HEK293 (cell line): ENCODE measurements at regions not wholly inside any gene's neighbourhood (a gene's known extent, or its start where the extent isn't known, plus 50 kb on each side); places are given as distances from the start of the nearest gene placed in this dataset.
"Not testable (repeated sequence)": the region's sequence is repeated elsewhere in the genome, so short reads cannot be mapped to it uniquely, and the experiment has no call there.

Experiments used
- CTCF ChIA-PET: fragments of 350-600 bp; formaldehyde crosslinking; extraction: SDS; loops from one replicate; lab custom pipeline; 2021; ENCODE audit warnings: antibody characterized with exemption; lab: Yijun Ruan, JAX
- POLR2A ChIA-PET: fragments of 300-600 bp; formaldehyde crosslinking; extraction: SDS; loops from one replicate; lab custom pipeline; 2020; ENCODE audit warnings: antibody characterized with exemption, inconsistent platforms; lab: Yijun Ruan, JAX
- H3K27ac ChIP-seq: fragments of 200-500 bp; sonication (Bioruptor generic); 2 replicates; pipeline ENCODE4 v1.5.1; 2014; ENCODE audit warnings: low read depth, low read length, control low read depth, inconsistent platforms; ENCODE audit errors: extremely low read depth
- H3K36me3 ChIP-seq, 2 experiments: fragments of 200-500 bp in 1 of 2; sonication (Bioruptor generic) in 1 of 2; 1 replicate in 1 of 2; 2 replicates in 1 of 2; pipeline ENCODE4 v1.5.1; 2014 to 2017; ENCODE audit warnings: inconsistent platforms in 2 of 2, low read length in 2 of 2; ENCODE audit not compliant: control insufficient read depth in 2 of 2, insufficient read depth in 1 of 2
- H3K4me1 ChIP-seq: fragments of 200-500 bp; sonication (Bioruptor generic); 2 replicates; pipeline ENCODE4 v1.5.1; 2014; ENCODE audit warnings: mild to moderate bottlenecking, low read length, inconsistent platforms; ENCODE audit not compliant: control insufficient read depth, insufficient read depth
- H3K4me3 ChIP-seq: 2 replicates; pipeline ENCODE4 v1.5.1; 2011; ENCODE audit warnings: low read depth, mild to moderate bottlenecking, control low read depth, low read length, moderate library complexity
- H3K9me3 ChIP-seq: fragments of 200-500 bp; sonication (Bioruptor generic); 2 replicates; pipeline ENCODE4 v1.5.1; 2014; ENCODE audit warnings: low read depth, low read length, inconsistent platforms; ENCODE audit not compliant: control insufficient read depth, insufficient read depth
- GLI4 ChIP-seq: fragments of 450-650 bp; formaldehyde crosslinking; IDR thresholded peaks from 2 replicates; pipeline ENCODE4 v1.5.1; 2016; ENCODE audit warnings: missing biosample characterization, missing genetic modification characterization
- GLIS2 ChIP-seq: fragments of 450-650 bp; formaldehyde crosslinking; IDR thresholded peaks from 2 replicates; pipeline ENCODE4 v1.5.1; 2016; ENCODE audit warnings: missing biosample characterization, missing genetic modification characterization
- HOXA7 ChIP-seq: sonication (generic); formaldehyde crosslinking; IDR thresholded peaks from 2 replicates; pipeline ENCODE4 v1.8.1; 2022; ENCODE audit warnings: missing genetic modification reagents, borderline replicate concordance
- IKZF3 ChIP-seq: fragments of 450-650 bp; IDR thresholded peaks from 2 replicates; pipeline ENCODE4 v1.5.0; 2018; ENCODE audit warnings: missing biosample characterization, mild to moderate bottlenecking, missing genetic modification characterization, moderate library complexity
- PRDM6 ChIP-seq: fragments of 450-650 bp; formaldehyde crosslinking; IDR thresholded peaks from 2 replicates; pipeline ENCODE4 v1.5.1; 2017; ENCODE audit warnings: missing biosample characterization, missing genetic modification characterization
- SCRT1 ChIP-seq: fragments of 450-650 bp; formaldehyde crosslinking; IDR thresholded peaks from 2 replicates; pipeline ENCODE4 v1.5.1; 2016; ENCODE audit warnings: missing biosample characterization, missing genetic modification characterization, borderline replicate concordance
- ZBTB7A ChIP-seq: fragments of 450-650 bp; formaldehyde crosslinking; IDR thresholded peaks from 2 replicates; pipeline ENCODE4 v1.5.1; 2016; ENCODE audit warnings: low read depth, missing biosample characterization, missing genetic modification characterization
- ZEB2 ChIP-seq: fragments of 450-650 bp; formaldehyde crosslinking; IDR thresholded peaks from 2 replicates; pipeline ENCODE4 v1.5.1; 2016; ENCODE audit warnings: missing biosample characterization, missing genetic modification characterization
- ZNF146 ChIP-seq: fragments of 450-650 bp; formaldehyde crosslinking; IDR thresholded peaks from 2 replicates; pipeline ENCODE4 v1.5.1; 2016; ENCODE audit warnings: missing biosample characterization, missing genetic modification characterization
- ZNF274 ChIP-seq, 2 experiments: fragments of 200-500 bp in 1 of 2; fragments of 450-650 bp in 1 of 2; sonication (Bioruptor generic) in 1 of 2; formaldehyde crosslinking in 1 of 2; IDR thresholded peaks; 2 replicates each; pipeline versions ENCODE4 v1.5.1 to v1.6.1; 2014 to 2016; ENCODE audit warnings: borderline replicate concordance in 1 of 2, inconsistent platforms in 1 of 2, low read length in 1 of 2, missing biosample characterization in 1 of 2, missing genetic modification characterization in 1 of 2
- ZNF335 ChIP-seq: fragments of 450-650 bp; formaldehyde crosslinking; conservative IDR thresholded peaks from 2 replicates; pipeline ENCODE4 v1.5.1; 2016; ENCODE audit warnings: missing biosample characterization, missing genetic modification characterization
- ZNF37A ChIP-seq: fragments of 450-650 bp; IDR thresholded peaks from 2 replicates; pipeline ENCODE4 v1.5.1; 2018; ENCODE audit warnings: missing biosample characterization, missing genetic modification characterization
- ZNF596 ChIP-seq: fragments of 450-650 bp; IDR thresholded peaks from 2 replicates; pipeline ENCODE4 v1.5.0; 2018; ENCODE audit warnings: missing biosample characterization, mild to moderate bottlenecking, missing genetic modification characterization, moderate library complexity
- ZNF654 ChIP-seq: fragments of 450-650 bp; formaldehyde crosslinking; IDR thresholded peaks from 2 replicates; pipeline ENCODE4 v1.5.1; 2016; ENCODE audit warnings: low read depth, missing biosample characterization, missing genetic modification characterization
- ZNF670 ChIP-seq: fragments of 450-650 bp; formaldehyde crosslinking; IDR thresholded peaks from 2 replicates; pipeline ENCODE4 v1.5.1; 2016; ENCODE audit warnings: missing biosample characterization, missing genetic modification characterization, low read depth
- ZSCAN23 ChIP-seq: fragments of 450-650 bp; formaldehyde crosslinking; IDR thresholded peaks from 2 replicates; pipeline ENCODE4 v1.5.1; 2016; ENCODE audit warnings: missing biosample characterization, missing genetic modification characterization
- TF ChIP-seq, protein P1 (sequence below): fragments of 450-650 bp; formaldehyde crosslinking; IDR thresholded peaks from 2 replicates; pipeline ENCODE4; 2016; ENCODE audit warnings: missing biosample characterization, missing genetic modification characterization

DNA sequence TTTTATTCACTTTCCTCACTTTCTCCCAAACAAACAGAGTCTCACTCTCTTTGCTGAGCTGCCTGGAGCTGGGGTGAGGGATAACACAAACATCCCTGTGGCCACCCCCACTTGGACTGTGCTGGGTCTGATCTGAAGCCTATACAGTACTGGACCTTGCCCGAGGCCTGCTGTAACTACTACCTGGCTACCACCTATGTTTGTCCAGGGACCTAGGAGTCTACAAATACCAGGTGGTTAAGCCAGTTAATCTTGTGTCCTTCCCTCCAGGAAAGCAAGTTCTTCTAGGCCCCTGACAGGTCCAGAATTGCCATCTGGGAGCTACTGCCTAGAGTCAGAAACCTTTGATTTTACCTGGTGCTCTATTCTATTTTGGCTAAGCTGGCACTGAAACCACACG lies 87.3 kb downstream of the RTL3 start (continued):
- no peak for TF ChIP-seq ZSCAN23 (tag by site-specific recombination)
- TF ChIP-seq ZNF146 (tag by site-specific recombination) = no peak
- TF ChIP-seq ZEB2 (tag by site-specific recombination) = no peak
- no peak for TF ChIP-seq PRDM6 (tag by site-specific recombination)
- TF ChIP-seq ZBTB7A (tag by site-specific recombination) = no peak
- TF ChIP-seq HOXA7 (CRISPR knock-in tag) = no peak
- no peak for TF ChIP-seq ZNF335
- TF ChIP-seq, protein P1, sequence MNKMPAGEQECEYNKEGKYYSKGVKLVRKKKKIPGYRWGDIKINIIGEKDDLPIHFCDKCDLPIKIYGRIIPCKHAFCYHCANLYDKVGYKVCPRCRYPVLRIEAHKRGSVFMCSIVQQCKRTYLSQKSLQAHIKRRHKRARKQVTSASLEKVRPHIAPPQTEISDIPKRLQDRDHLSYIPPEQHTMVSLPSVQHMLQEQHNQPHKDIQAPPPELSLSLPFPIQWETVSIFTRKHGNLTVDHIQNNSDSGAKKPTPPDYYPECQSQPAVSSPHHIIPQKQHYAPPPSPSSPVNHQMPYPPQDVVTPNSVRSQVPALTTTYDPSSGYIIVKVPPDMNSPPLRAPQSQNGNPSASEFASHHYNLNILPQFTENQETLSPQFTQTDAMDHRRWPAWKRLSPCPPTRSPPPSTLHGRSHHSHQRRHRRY (tag by site-specific recombination) = no peak

DNA sequence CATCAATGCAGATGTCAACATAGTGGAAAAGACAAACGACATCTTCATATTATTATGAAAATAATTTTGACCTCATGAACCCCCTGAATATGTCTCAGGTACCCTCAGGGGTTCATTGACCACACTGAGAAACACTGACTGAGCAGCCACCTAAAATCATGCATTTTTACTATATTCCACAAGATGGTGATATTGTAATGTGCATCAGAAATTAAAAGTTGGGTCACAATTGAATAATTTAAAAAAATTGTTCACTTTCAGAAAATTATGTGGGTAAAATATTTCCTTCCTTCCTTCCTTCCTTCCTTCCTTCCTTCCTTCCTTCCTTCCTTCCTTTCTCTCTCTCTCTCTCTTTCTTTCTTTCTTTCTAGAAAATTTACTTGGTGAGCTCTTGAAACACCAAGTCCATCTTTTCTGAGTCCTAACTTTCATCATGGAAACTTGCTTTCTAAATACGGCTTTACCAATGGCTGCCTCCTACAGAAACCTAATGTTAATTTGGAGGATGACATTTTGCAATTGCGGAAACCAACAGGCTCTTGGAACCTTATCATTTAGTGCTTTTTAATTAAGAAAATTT lies 103.6 kb downstream of the RTL3 start:
- H3K9me3 ChIP-seq = no peaks in the 10 kb centered on the region
- CTCF ChIA-PET = interaction anchor here (0.5 to 1.8 kb wide), 10 partner anchors 11 to 526 kb away, joined by 3 to 8 read pairs (median 4); no protein-coding TSS in a partner anchor
- no peak overlapping the region for H3K4me3 ChIP-seq
- POLR2A ChIA-PET = no interaction called here
- no peaks in the 10 kb centered on the region for H3K36me3 ChIP-seq
- H3K27ac ChIP-seq = no peak overlapping the region
- H3K4me1 ChIP-seq = no peaks in the 10 kb centered on the region
- TF ChIP-seq ZEB2 (tag by site-specific recombination) = no peak
- TF ChIP-seq ZNF654 = peak; percentile 47

DNA sequence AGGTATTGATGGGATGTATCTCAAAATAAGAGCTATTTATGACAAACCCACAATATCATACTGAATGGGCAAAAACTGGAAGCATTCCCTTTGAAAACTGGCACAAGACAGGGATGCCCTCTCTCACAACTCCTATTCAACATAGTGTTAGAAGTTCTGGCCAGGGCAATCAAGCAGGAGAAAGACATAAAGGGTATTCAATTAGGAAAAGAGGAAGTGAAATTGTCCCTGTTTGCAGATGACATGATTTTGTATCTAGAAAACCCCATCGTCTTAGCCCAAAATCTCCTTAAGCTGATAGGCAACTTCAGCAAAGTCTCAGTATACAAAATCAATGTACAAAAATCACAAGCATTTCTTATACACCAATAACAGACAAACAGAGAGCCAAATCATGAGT lies 106.5 kb downstream of the RTL3 start:
- POLR2A ChIA-PET, H3K4me3 ChIP-seq, H3K36me3 ChIP-seq, CTCF ChIA-PET, H3K9me3 ChIP-seq, H3K27ac ChIP-seq, H3K4me1 ChIP-seq: not testable (repeated sequence)

- Histone ChIP-seq H3K4me1 (no peaks in the 10 kb centered on the region), H3K27ac (no peak overlapping the region), H3K4me3 (no peak overlapping the region), H3K36me3 (no peaks in the 10 kb centered on the region), H3K9me3 (peaks cover 3% of the 10 kb centered on the region)
- TF ChIP-seq ZNF37A (no peak), ZBTB7A (tag by site-specific recombination) (no peak), ZNF670 (tag by site-specific recombination) (no peak), SCRT1 (tag by site-specific recombination) (no peak), ZNF596 (tag by site-specific recombination) (no peak), GLIS2 (tag by site-specific recombination) (no peak), ZNF274 (IDR thresholded peaks at IDR 0.05; ENCODE audit: low read length) (no peak), ZNF274 (tag by site-specific recombination; IDR thresholded peaks at IDR 0.05; ENCODE audit: borderline replicate concordance) (no peak), GLI4 (no peak), IKZF3 (tag by site-specific recombination) (no peak)
- ChIA-PET CTCF (no interaction called here), POLR2A (no interaction called here)
Observed at GRCh38 chrX:78548012-78548411, 111.1 kb downstream of the RTL3 start.
